Hindlimb muscle (tissue), 1 donor: ENCODE measurements at regions not wholly inside any gene's neighbourhood (a gene's known extent, or its start where the extent isn't known, plus 50 kb on each side); places are given as distances from the start of the nearest gene placed in this dataset.

ENCODE experiments used
- DNase-seq: peaks from one replicate; pipeline ENCODE4 v3.0.0-alpha.2; 2013

DNA sequence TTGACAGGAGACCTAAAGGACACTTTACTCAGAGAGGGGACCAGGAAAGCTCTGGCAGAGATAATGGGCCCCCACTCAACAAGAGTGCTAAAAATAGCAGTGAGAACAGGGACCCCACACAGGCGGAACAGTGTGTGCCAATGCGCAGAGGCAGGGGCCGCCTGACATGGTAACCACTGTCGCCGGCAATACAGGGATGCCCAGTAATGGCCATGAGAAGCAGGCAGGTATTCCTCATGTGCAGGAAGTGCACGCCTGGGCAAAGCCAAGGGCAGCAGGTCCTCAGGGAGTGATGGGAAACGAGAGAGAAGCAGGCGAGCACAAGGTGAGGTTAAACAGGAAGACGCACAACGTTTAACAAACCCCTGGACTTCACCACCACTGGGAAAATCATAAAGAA, 757.1 kb downstream of the LIG4 start:
- no peak for DNase-seq

DNA sequence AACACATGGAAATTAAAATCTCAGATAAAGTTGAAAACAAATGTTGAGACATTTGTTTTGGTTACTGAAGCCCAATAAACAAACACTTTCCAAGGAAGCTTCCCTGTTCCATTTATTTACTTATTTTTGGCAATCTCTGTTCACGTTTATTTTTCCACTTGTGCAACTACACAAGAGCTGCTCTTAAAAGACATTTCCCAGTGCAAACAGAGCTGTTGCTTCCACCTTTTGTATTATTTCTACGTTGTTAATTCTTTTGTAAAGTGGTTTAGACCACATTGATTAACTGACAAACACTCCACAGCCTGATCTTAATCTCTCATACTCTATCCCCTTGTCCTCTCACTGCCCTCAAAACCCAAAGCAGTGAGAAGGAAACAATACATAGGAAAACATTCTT, 757.6 kb downstream of the LIG4 start:
- DNase-seq: no peak

DNA sequence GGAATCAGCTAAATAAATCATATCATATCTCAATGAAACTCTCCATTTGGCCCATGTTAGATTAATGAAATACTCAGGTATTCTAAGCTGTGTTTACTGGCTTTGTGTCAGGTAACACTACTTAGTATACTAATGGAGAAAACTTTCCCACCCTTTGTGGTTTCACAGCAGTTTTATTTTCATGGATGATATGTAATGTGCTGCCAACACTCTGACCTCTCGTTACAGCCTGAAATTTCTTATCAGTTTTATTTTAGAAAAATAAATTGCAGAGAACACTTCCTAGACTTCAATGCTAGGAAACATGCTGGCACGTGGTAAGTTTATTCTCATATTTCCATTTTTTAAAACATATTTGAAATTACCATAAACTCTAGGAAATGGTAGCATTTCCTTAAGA, 758.9 kb downstream of the LIG4 start:
- no peak for DNase-seq

DNA sequence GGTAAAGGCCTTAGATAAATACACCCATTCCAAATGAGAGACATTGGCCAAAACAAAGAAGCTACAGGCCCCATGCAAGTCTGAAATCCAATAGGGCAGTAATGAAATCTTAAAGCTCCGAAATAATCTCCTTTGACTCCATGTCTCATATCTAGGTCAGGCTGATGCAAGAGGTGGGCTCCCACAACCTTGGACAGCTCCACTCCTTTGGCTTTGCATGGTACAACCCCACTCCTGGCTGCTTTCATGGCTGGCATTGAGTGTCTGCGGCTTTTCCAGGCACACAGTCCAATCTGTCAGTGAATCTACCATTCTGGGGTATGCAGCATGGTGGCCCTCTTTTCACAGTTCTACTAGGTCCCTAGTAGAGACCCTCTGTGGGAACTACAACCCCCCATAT, 762.5 kb downstream of the LIG4 start:
- no peak for DNase-seq

DNA sequence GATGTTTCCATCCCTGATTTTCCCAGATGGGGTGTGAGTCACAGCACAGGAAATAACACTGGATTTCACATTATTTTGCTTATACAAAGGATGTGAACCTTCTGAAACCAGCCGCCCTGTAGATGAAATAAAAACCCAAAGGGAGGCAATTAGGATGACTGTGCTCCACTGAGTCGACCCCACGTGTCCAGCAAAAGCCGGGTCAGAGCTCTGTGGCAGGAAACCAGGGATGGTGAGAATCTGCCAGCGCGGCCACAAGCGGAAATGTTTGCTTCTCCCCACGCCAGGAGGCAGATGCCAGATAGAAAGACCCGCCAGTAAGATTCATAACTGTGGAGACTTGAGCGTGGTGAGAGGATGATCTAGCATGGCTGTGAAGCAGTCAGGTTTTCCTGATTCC, 764.4 kb downstream of the LIG4 start:
- peak; percentile 23 for DNase-seq

DNA sequence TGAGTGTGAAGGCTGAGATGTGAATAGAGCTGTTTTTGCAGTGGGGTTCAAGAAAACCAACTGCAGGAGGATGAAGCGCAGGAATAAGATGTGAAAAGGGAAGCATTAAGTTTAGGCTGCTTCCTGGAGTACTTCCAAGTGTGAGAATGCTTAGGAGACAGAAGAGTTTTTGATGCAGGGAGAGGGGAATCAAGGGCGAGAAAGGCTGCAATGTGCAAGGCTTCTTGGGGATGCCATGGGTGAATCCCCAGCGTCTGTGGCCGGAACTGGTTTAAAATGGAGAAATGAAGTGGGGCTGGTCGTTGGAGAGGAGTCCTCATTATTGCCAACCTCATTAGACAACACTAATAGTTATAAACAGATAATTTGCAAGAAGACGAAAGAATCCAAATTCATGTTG, 764.9 kb downstream of the LIG4 start:
- DNase-seq: peak; percentile 2

DNA sequence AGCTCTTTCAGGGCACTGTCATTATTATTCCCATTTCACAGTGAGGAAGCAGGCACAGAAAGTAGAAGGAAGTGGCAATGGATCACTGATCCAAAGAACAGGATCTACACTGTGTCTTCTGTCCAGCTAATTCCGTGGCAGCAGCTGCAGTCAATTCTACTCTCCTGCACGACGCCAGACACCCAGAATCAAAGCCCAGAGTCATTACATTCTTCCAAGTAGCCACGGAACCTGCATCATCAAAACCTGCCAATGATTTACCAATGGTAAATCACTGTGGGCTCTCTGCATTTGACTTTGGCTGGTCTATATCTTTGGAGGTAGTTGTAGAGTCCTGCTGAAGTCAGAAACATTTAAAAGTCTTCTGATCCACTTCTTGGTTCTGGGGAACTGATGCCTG, 767.7 kb downstream of the LIG4 start:
- DNase-seq: no peak

DNA sequence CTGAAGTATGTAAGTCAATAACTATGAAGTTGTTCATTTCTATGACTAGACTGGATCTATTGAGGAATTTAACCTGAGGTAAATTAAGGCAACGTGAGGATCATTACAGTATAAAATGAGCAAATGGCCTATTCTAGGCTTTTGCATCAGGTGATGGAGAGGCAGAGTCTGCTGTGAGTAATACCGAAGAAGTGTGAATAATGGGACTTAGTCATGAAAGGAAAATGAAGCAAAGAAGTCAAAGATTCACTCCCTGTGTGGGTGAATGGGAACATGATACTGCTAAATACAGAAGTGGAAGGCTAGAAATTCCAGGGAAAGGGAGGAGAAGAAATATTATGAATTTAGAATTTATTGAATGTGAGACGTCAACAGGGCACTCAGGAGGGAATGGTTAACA, 774.1 kb downstream of the LIG4 start:
- no peak for DNase-seq

DNA sequence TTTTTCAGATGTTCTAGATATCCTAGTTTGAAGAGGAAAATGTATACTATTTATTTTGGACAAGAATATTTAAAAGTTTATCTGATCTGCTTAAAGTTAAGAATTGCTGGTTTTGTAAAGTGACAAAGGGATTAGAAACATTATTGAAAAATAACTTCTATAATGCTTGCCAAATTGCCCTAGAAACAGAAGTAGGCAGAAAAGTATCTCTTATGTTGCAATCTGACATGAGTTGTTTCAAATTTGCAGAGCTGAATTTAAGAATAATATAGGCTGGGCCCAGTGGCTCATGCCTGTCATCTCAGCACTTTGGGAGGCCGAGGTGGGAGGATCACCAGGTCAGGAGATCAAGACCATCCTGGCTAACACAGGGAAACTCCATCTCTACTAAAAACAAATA, 777.1 kb downstream of the LIG4 start:
- DNase-seq: no peak

DNA sequence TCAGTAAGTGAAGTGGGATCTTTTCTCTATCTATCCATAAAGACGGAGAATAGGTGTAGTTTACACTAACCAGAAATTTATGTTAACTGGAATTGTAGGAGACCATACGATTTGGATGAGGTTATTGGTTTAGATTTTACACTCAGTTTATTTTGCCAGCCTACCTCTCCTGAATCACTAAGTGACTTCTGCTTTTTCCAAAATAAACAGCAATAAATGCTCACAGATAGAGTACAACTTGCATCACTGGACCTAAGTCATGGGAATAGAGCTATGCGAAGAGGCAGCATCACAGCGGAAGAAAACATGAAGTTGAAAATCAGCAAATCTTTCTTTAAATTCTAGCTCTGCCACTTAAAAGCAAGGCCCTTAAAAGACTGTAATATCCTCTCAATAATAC, 781.0 kb downstream of the LIG4 start:
- no peak for DNase-seq

DNA sequence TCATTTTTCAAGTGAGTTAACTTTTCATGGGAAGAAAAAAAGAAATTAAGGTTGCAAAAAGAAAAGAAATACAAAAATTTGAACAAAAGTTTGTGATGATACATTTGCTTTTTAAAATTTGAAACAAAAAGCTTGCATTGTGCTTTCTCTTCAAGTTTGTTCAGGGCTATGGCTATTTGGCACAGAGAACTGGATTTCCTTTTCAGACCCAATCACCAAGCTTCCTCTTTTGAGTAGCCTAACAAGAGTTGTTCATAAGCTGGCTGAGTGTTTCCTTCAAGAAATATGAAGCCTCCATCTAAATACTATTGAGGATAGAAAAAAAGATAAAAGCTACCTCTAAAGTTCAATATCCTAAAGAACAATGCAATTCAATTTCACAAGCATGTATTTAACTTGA, 787.8 kb downstream of the LIG4 start:
- no peak for DNase-seq

DNA sequence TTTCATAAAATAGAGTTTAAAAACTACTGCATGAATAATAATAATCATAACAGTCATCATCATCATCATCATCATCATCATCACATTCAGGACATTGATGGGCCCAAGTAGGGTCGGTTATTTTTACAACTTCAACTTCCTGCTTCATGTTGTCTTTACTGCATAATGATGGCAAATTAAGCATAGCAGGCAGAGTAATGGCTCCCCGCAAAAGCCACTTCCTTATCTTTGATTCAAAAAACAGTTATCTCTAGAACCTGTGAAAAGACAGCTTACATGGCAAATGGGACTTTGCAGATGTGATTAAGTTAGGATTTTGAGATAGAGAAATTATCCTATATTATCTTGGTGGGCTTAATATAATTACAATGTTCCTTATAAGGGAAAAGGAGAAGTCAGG, 792.9 kb downstream of the LIG4 start:
- no peak for DNase-seq

DNA sequence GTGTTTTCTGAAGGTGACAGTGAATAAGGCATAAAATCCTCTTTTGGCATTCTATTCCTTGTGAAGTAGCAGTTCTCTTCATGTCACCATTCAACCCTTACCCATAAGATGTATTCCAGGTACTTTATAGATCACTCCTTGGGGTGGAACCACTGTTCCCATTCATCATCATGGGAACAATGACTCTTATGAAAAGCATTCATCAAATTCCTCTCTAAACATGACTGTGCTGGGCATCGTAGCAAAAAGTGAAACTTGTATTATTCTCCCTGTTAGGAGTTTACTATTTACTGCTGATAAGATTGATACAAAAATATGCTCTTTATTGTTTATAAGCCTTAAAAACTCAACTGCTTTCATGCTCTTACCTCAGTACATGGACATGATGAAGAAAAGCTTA, 793.4 kb downstream of the LIG4 start:
- DNase-seq: no peak

DNA sequence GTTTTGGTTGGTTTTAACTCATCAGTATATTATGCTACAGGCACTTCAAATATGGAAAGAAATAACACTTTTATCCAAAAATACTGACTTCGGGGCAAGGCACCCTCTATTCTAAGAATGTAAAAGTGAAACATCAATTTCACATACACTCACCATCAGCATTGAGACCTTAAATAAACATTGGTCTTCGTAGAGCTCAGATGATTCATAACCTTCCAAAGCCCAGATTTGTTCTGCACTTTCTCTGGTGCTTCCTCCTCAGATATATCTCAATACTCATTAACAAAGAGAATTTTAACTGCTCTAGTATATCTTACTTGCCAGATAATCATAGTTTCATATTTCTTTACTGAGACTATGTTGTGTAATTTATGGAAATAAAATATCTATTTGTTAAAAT, 794.3 kb downstream of the LIG4 start:
- DNase-seq: no peak

DNA sequence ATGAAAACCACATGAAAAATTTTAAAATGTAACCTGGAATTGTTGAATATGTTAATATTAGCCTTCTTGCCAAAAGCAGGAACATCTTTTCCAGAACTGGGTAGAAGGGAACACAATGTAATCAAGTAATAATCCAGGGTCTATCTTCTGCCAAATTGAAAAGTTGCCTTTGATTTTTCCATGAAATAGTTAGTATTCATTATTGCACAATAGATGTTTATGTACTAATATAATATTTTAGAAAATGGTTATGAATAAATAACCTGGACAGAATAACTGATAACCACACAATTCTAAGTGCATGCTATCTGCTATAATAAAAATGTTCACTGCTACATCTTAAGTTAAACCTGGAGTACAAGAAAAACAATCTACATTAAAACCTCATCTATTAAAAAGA, 802.3 kb downstream of the LIG4 start:
- DNase-seq: no peak

DNA sequence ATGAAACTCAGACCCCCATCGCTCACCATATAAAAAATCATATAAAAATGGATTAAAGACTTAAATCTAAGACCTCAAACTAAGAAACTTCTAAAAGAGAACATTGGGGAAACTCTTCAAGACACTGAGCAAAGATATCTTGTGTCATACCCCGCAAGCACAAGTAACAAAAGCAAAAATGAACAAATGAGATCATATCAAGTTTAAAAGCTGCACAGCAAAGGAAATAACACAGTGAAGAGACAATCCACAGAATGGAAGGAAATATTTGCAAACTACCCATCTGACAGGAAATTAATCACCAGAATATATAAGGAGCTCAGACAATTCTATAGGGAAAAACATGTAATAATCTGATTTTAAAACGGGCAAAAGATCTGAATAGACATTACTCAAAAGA, 808.3 kb downstream of the LIG4 start:
- no peak for DNase-seq

DNA sequence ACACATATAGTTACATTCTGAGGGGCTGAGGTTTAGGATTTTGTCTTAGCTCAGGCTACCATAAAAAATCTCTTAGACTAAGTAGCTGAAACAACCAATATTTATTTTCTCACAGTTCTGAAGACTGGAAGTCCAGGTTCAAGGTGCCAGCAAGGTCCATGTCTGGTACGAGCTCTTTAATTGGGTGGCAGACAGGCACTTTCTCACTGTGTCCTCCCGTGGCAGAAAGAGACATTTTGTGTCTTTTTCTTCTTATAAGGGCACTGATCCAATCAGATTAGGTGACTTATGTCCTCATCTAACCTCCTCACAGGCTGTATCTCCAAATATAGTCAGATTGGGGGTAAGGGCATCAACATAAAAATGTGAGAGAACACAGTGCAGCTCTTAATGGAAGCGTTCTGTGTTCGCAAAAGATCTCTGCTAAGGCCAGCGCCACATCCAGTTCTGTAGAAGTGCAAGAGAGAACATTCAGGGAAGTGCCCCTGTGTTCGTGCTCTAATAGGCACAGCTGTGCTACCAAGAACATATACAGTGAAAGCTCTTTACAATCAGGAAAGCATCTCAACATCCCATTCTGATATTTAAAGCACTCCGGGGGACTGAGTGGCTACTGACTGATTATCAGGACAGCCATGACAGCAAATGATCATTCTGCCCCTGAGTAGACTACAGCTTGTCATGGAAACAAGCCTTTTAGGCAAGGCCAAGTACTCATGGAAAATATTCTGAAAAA, 819.2 kb downstream of the LIG4 start:
- no peak for DNase-seq

DNA sequence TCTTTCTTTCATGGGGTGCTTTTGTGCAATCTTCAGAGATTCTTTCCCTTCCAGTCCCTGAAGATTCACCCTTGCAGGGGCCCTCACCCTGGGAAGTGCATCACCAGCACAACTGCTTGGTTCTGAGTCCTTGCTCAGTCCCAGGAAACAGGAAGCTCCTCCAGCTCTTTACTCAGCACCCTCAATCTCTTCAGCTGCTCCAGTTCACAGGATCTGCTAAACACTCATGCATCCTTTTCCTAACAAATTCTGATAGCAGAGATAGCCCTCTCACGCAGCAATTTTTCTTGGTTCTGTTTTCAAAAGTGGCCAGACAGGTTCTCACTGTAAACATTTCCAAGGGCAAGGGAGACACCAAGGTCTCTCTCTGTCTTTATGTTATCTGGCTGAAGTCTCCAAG, 823.1 kb downstream of the LIG4 start:
- no peak for DNase-seq

DNA sequence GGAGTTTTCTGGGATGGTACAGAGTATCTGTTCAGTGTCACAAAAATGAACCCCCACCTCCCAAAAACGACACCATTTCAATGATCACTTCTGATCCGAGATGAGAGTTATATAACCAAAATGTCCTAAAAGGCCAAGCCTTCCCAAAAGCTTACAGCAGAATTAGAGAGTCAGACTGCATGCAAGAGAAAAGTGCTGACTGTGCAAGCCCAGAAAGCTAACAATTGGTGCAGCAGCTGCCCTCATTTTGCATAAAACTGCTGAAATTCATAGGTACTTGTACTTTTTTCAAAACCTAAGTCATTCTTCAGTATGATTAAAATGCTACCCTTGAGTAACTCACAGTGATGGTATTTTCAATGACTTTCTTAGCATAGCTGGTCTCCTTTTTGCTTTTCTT, 819.6 kb upstream of the ARGLU1 start:
- DNase-seq: no peak

DNA sequence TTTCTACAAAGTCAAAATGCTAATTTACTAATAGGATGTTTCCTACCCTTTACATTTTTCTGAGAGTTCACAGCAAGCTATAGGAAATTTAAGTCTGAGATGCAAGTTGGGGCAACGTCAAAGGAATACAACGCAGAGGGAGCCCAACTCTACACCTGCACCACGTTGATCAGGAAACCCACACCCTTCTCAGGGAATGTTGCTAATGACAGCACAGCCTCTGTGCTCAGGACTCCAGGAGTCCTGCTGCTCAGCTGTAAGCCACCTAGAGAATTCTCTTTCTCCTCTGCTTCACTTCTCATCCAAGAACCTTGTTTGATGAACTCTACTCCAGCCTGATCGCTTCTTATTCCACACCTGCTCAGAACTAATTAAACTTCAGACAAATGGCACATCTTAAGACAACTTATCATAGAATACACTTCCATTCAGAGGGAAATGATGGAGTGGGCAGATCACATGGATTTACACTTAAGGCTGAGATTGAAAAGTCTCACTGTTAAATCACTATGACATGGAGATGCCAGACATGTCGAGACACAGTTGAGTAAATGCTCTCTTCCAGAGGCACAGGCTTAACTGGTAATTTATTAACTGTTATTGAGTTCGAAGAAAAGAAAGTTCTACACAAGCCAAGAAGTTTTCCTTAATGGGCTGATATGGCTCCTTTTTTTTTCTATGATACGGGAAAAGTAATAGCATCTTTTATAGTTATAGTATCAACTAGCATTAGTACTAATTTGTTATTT, 811.6 kb upstream of the ARGLU1 start:
- no peak for DNase-seq

DNA sequence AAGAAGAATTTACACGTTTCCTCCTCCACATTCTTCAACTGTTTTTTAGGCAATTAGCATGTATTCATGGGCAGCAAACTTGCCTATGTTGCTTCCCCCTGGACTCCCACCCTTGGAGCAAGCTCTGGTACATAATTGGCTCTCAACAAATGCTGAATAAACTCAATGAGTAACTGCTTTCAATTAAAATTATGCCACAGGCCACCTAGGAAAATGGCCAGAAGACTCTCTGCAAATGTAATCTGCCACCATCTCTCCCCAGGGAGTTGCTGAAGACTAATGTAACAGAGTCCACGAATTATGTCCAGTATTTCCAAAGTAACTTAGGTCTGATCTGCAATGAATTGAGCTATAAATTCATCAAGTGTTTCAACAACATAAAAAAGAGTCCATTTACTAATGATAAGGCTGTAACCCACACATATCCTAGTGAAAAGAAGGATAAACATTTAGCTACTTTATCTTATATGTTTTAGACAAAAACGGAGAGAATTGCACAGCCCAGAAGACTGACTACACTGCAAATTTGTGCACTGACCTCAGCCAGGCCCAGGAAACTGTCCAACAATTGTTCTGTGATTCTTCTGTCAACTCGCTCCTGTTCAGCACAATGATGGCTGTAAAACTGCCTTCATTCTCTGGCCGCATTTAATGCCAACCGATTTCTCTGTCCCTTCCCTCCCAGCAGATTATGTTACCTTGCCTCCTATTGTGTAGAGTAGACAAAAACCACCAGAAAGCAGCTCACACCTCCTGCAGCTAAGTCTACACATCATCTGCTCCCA, 808.6 kb upstream of the ARGLU1 start:
- DNase-seq: no peak

DNA sequence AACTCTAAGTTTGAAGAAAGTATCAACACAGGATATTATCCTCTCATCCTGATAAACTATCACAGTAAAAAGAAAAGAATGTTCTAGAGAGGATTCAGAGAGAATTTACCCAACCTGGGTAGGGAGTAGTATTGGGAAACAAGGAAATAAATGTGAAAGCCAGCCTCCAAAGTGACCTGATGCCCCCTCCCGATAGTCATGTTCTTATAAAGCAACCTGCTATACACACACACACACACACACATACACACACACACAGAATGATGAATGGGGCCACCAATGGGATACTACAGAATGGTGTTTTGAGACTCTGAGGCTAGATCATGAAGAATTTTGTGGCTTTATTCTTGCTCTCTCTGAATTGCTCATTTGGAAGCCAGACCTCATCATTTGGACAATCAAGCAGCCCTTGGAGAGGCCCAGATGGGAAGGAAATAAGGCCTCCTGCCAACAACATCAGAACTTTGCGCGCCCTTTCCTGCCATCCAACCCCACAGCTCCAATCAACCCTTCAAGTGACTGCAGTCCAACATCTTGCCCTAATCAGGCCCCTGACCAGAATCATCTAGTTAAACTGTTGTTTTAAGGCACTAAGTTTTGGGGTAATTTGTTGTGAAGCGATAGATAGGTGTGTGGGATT, 807.9 kb upstream of the ARGLU1 start:
- DNase-seq: no peak

DNA sequence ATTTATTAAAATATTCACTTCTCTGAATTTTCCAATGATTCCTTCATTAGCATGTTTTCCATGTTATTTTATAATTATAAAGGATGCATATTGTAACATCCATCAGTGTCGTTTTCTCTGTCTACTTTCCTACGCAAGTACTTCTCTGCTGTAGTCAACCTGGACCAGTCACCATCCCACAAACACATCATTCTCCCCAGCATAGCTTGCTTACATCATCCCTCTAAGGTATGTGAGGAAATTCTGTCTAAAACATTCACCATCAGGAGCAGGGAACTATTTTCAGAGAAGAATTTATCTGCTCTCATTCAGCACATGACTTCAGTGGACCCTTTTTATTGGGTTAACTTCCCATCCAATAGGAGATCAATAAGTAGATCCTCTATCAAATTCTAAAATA, 806.1 kb upstream of the ARGLU1 start:
- DNase-seq: no peak
